ENCODE measurements at regions not wholly inside any gene's neighbourhood (a gene's known extent, or its start where the extent isn't known, plus 50 kb on each side); places are given as distances from the start of the nearest gene placed in this dataset.

- TF ChIP-seq CTCF (IDR thresholded peaks at IDR 0.05) (no peak), POLR2AphosphoS5 (IDR thresholded peaks at IDR 0.05; ENCODE audit: insufficient read depth in 1 of 2, low read depth in 1 of 2) (no peak), POLR2A (IDR thresholded peaks at IDR 0.05) (no peak)
Observed at GRCh38 chr6:9985481-9985880, 429.4 kb downstream of the TFAP2A start.

Data from vagina (tissue), 2 donors.